Suprapubic skin (tissue), 4 donors: ENCODE measurements at regions not wholly inside any gene's neighbourhood (a gene's known extent, or its start where the extent isn't known, plus 50 kb on each side); places are given as distances from the start of the nearest gene placed in this dataset.

Experiments
- DNase-seq, 2 donors: peaks; one replicate each; pipeline ENCODE4 v3.0.0-alpha.2; 2019; ENCODE audit warnings: low spot score in 2 of 2
- H3K27ac ChIP-seq: fragments of 200-600 bp; sonication (generic); one replicate; pipeline ENCODE4 v1.5.1; 2019
- H3K27me3 ChIP-seq: fragments of 200-600 bp; sonication (generic); one replicate; pipeline ENCODE4 v1.5.1; 2019
- H3K36me3 ChIP-seq: fragments of 200-600 bp; sonication (generic); one replicate; pipeline ENCODE4 v1.5.1; 2019
- H3K4me1 ChIP-seq: fragments of 200-600 bp; sonication (generic); one replicate; pipeline ENCODE4 v1.5.1; 2019
- H3K4me3 ChIP-seq: fragments of 200-600 bp; sonication (generic); one replicate; pipeline ENCODE4 v1.5.1; 2019; ENCODE audit warnings: mild to moderate bottlenecking
- H3K9me3 ChIP-seq: fragments of 200-600 bp; sonication (generic); one replicate; pipeline ENCODE4 v1.5.1; 2019
- CTCF ChIP-seq, 2 donors: fragments of 200-600 bp in 1 of 2; fragments of 450-650 bp in 1 of 2; sonication (generic) in 1 of 2; IDR thresholded peaks; one replicate each; pipeline ENCODE4 v1.5.1; 2016 to 2019; ENCODE audit warnings: antibody characterized with exemption in 2 of 2, mild to moderate bottlenecking in 1 of 2, moderate library complexity in 1 of 2
- EP300 ChIP-seq: sonication (generic); formaldehyde crosslinking; IDR thresholded peaks from one replicate; pipeline ENCODE4 v1.6.1; 2017; ENCODE audit warnings: antibody characterized with exemption
- POLR2A ChIP-seq, 2 donors: fragments of 450-650 bp; IDR thresholded peaks; one replicate each; pipeline ENCODE4 v1.6.1; 2017; ENCODE audit warnings: antibody characterized with exemption in 2 of 2, mild to moderate bottlenecking in 2 of 2, moderate library complexity in 2 of 2
- POLR2AphosphoS5 ChIP-seq, 3 donors: sonication (generic); formaldehyde crosslinking; IDR thresholded peaks; one replicate each; pipeline ENCODE4 v1.6.1; 2017; ENCODE audit warnings: antibody characterized with exemption in 3 of 3
- WGBS: methylation state at CpG from one replicate; pipeline ENCODE4 v1.1.5; 2018; 5-methylcytosine and 5-hydroxymethylcytosine counted together

- H3K9me3 ChIP-seq = no peaks in the 10 kb centered on the region
- WGBS = 17% methylated on average over 1 of the region's 1 CpG
- TF ChIP-seq EP300 = no peak
- no peak for TF ChIP-seq CTCF (IDR thresholded peaks at IDR 0.05)
- TF ChIP-seq POLR2A (IDR thresholded peaks at IDR 0.05) = no peak
- TF ChIP-seq POLR2AphosphoS5 (IDR thresholded peaks at IDR 0.05) = no peak
- no peak for DNase-seq
- H3K36me3 ChIP-seq = no peaks in the 10 kb centered on the region
- peaks cover 4% of the 10 kb centered on the region for H3K4me1 ChIP-seq
- no peak overlapping the region for H3K4me3 ChIP-seq
- H3K27ac ChIP-seq = no peak overlapping the region
- no peaks in the 10 kb centered on the region for H3K27me3 ChIP-seq
Measured at GRCh38 chr9:86684148-86684547, 263.2 kb downstream of the GAS1 start.

GRCh38 chr9:86682240-86682639 is 265.1 kb downstream of the GAS1 start:
- H3K27me3 ChIP-seq = no peaks in the 10 kb centered on the region
- no peak for DNase-seq
- H3K9me3 ChIP-seq = no peaks in the 10 kb centered on the region
- WGBS = 84% methylated on average over 8 of the region's 8 CpGs
- H3K4me1 ChIP-seq = peaks cover 4% of the 10 kb centered on the region
- H3K27ac ChIP-seq = no peak overlapping the region
- no peaks in the 10 kb centered on the region for H3K36me3 ChIP-seq
- no peak overlapping the region for H3K4me3 ChIP-seq
- TF ChIP-seq POLR2A (IDR thresholded peaks at IDR 0.05) (no peak), POLR2AphosphoS5 (IDR thresholded peaks at IDR 0.05) (no peak), EP300 (no peak), CTCF (IDR thresholded peaks at IDR 0.05) (no peak)

GRCh38 chr9:86679909-86680308 is 267.4 kb downstream of the GAS1 start:
- no peaks in the 10 kb centered on the region for H3K27me3 ChIP-seq
- WGBS = 89% methylated on average over 2 of the region's 2 CpGs
- H3K36me3 ChIP-seq = no peaks in the 10 kb centered on the region
- no peak overlapping the region for H3K4me3 ChIP-seq
- DNase-seq = no peak
- no peaks in the 10 kb centered on the region for H3K9me3 ChIP-seq
- peaks cover 4% of the 10 kb centered on the region for H3K4me1 ChIP-seq
- no peak for TF ChIP-seq POLR2AphosphoS5 (IDR thresholded peaks at IDR 0.05)
- no peak for TF ChIP-seq POLR2A (IDR thresholded peaks at IDR 0.05)
- TF ChIP-seq CTCF (IDR thresholded peaks at IDR 0.05) = no peak
- no peak for TF ChIP-seq EP300
- no peak overlapping the region for H3K27ac ChIP-seq

GRCh38 chr9:86676396-86676795 is 270.9 kb downstream of the GAS1 start:
- H3K27ac ChIP-seq = no peak overlapping the region
- TF ChIP-seq POLR2A (IDR thresholded peaks at IDR 0.05) (no peak), POLR2AphosphoS5 (IDR thresholded peaks at IDR 0.05) (no peak), EP300 (no peak), CTCF (IDR thresholded peaks at IDR 0.05) (no peak)
- 84% methylated on average over 2 of the region's 2 CpGs for WGBS

GRCh38 chr9:86675805-86676204 is 271.5 kb downstream of the GAS1 start:
- no peak overlapping the region for H3K4me3 ChIP-seq
- no peak for DNase-seq
- 87% methylated on average over 5 of the region's 5 CpGs for WGBS
- no peaks in the 10 kb centered on the region for H3K36me3 ChIP-seq
- H3K9me3 ChIP-seq = peaks cover 4% of the 10 kb centered on the region
- no peak overlapping the region for H3K27ac ChIP-seq
- no peaks in the 10 kb centered on the region for H3K27me3 ChIP-seq
- no peaks in the 10 kb centered on the region for H3K4me1 ChIP-seq
- no peak for TF ChIP-seq POLR2A (IDR thresholded peaks at IDR 0.05)
- TF ChIP-seq EP300 = no peak
- TF ChIP-seq POLR2AphosphoS5 (IDR thresholded peaks at IDR 0.05) = no peak
- TF ChIP-seq CTCF (IDR thresholded peaks at IDR 0.05) = no peak

More at GRCh38 chr9:86676396-86676795, 270.9 kb downstream of the GAS1 start:
- H3K27me3 ChIP-seq = no peaks in the 10 kb centered on the region
- no peak for DNase-seq
- no peaks in the 10 kb centered on the region for H3K4me1 ChIP-seq
- no peak overlapping the region for H3K4me3 ChIP-seq
- no peaks in the 10 kb centered on the region for H3K9me3 ChIP-seq
- H3K36me3 ChIP-seq = no peaks in the 10 kb centered on the region
